ENCODE measurements at regions not wholly inside any gene's neighbourhood (a gene's known extent, or its start where the extent isn't known, plus 50 kb on each side); places are given as distances from the start of the nearest gene placed in this dataset.

GRCh38 chr5:159450417-159450816, 120.1 kb upstream of the IL12B start:
- no peaks in the 10 kb centered on the region for H4K20me1 ChIP-seq (ENCODE audit: insufficient read depth, low read length)
- no peak overlapping the region for H3K4me3 ChIP-seq (ENCODE audit: low read length)
- no peak overlapping the region for H3K4me2 ChIP-seq (ENCODE audit: low read depth, low read length)
- H3K79me2 ChIP-seq (ENCODE audit: low read length), result no peaks in the 10 kb centered on the region
- no peak for TF ChIP-seq EZH2 (optimal IDR thresholded peaks at IDR 0.05; ENCODE audit: low read depth, low read length)
- no peak for TF ChIP-seq CTCF (IDR thresholded peaks at IDR 0.05; ENCODE audit: low read length)
- no peak for TF ChIP-seq EZH2phosphoT487 (IDR thresholded peaks at IDR 0.05; ENCODE audit: low read length)
- H3K27ac ChIP-seq (ENCODE audit: low read length), result no peak overlapping the region
- no peaks in the 10 kb centered on the region for H3K27me3 ChIP-seq (replicated peaks; ENCODE audit: insufficient read depth, low read length)
- H3K36me3 ChIP-seq (replicated peaks; ENCODE audit: insufficient read depth, low read length), result no peaks in the 10 kb centered on the region
- no peak overlapping the region for H3K9ac ChIP-seq (ENCODE audit: low read length)
- H2AFZ ChIP-seq (ENCODE audit: low read length), result no peak overlapping the region
- no peaks in the 10 kb centered on the region for H3K9me2 ChIP-seq (replicated peaks; ENCODE audit: insufficient read depth, low read length)
- H3F3A ChIP-seq (ENCODE audit: insufficient read depth, low read length), result no peaks in the 10 kb centered on the region
- DNase-seq, result no peak
- H3K4me1 ChIP-seq (ENCODE audit: low read length), result no peaks in the 10 kb centered on the region
- no peaks in the 10 kb centered on the region for H3K9me3 ChIP-seq (replicated peaks; ENCODE audit: insufficient read depth, low read length)

- Histone ChIP-seq H4K20me1 (ENCODE audit: insufficient read depth, low read length) (no peaks in the 10 kb centered on the region), H3K4me3 (ENCODE audit: low read length) (no peak overlapping the region), H3K9me3 (replicated peaks; ENCODE audit: insufficient read depth, low read length) (no peaks in the 10 kb centered on the region), H3K27me3 (replicated peaks; ENCODE audit: insufficient read depth, low read length) (no peaks in the 10 kb centered on the region), H3K79me2 (ENCODE audit: low read length) (no peaks in the 10 kb centered on the region), H3K4me2 (ENCODE audit: low read depth, low read length) (no peak overlapping the region), H3K27ac (ENCODE audit: low read length) (no peak overlapping the region), H2AFZ (ENCODE audit: low read length) (no peak overlapping the region), H3K9me2 (replicated peaks; ENCODE audit: insufficient read depth, low read length) (no peaks in the 10 kb centered on the region), H3K4me1 (ENCODE audit: low read length) (peaks cover 6% of the 10 kb centered on the region), H3K36me3 (replicated peaks; ENCODE audit: insufficient read depth, low read length) (no peaks in the 10 kb centered on the region), H3F3A (ENCODE audit: insufficient read depth, low read length) (no peaks in the 10 kb centered on the region), H3K9ac (ENCODE audit: low read length) (no peak overlapping the region)
- DNase-seq, result no peak
- TF ChIP-seq EZH2 (optimal IDR thresholded peaks at IDR 0.05; ENCODE audit: low read depth, low read length) (no peak), CTCF (IDR thresholded peaks at IDR 0.05; ENCODE audit: low read length) (no peak), EZH2phosphoT487 (IDR thresholded peaks at IDR 0.05; ENCODE audit: low read length) (no peak)
Measured at GRCh38 chr5:159451197-159452052, 121.1 kb upstream of the IL12B start.

- no peaks in the 10 kb centered on the region for H3K36me3 ChIP-seq (replicated peaks; ENCODE audit: insufficient read depth, low read length)
- no peak overlapping the region for H3K27ac ChIP-seq (ENCODE audit: low read length)
- H3K4me2 ChIP-seq (ENCODE audit: low read depth, low read length), result no peak overlapping the region
- H3K27me3 ChIP-seq (replicated peaks; ENCODE audit: insufficient read depth, low read length), result no peaks in the 10 kb centered on the region
- no peak for TF ChIP-seq EZH2phosphoT487 (IDR thresholded peaks at IDR 0.05; ENCODE audit: low read length)
- no peak for TF ChIP-seq CTCF (IDR thresholded peaks at IDR 0.05; ENCODE audit: low read length)
- no peak for TF ChIP-seq EZH2 (optimal IDR thresholded peaks at IDR 0.05; ENCODE audit: low read depth, low read length)
- no peak overlapping the region for H2AFZ ChIP-seq (ENCODE audit: low read length)
- H4K20me1 ChIP-seq (ENCODE audit: insufficient read depth, low read length), result no peaks in the 10 kb centered on the region
- H3K4me1 ChIP-seq (ENCODE audit: low read length), result peaks cover 18% of the 10 kb centered on the region
- H3K4me3 ChIP-seq (ENCODE audit: low read length), result no peak overlapping the region
- no peaks in the 10 kb centered on the region for H3K79me2 ChIP-seq (ENCODE audit: low read length)
- peaks cover 9% of the 10 kb centered on the region for H3F3A ChIP-seq (ENCODE audit: insufficient read depth, low read length)
- H3K9me3 ChIP-seq (replicated peaks; ENCODE audit: insufficient read depth, low read length), result no peaks in the 10 kb centered on the region
- no peaks in the 10 kb centered on the region for H3K9me2 ChIP-seq (replicated peaks; ENCODE audit: insufficient read depth, low read length)
- DNase-seq, result no peak
- H3K9ac ChIP-seq (ENCODE audit: low read length), result no peak overlapping the region
Measured at GRCh38 chr5:159452480-159453167, 122.3 kb upstream of the IL12B start.
